PC-3 (cell line): ENCODE measurements at regions not wholly inside any gene's neighbourhood (a gene's known extent, or its start where the extent isn't known, plus 50 kb on each side); places are given as distances from the start of the nearest gene placed in this dataset.

ENCODE experiments used
- EZH2 ChIP-seq: fragments of 300-600 bp; sonication (generic); IDR thresholded peaks from one replicate; pipeline ENCODE4 v1.6.1; 2017; ENCODE audit warnings: antibody characterized with exemption, mild to moderate bottlenecking, low read length; ENCODE audit not compliant: unreplicated experiment
- EZH2phosphoT487 ChIP-seq: fragments of 300-600 bp; sonication (generic); IDR thresholded peaks from 2 replicates; pipeline ENCODE4 v1.6.1; 2018; ENCODE audit warnings: mild to moderate bottlenecking, antibody characterized with exemption, low read length, borderline replicate concordance
- TF ChIP-seq, protein P1 (sequence below): fragments of 300-600 bp; sonication (generic); conservative IDR thresholded peaks from 2 replicates; pipeline ENCODE4 v1.5.1; 2017; ENCODE audit warnings: antibody characterized with exemption, low read depth, mild to moderate bottlenecking, low read length

DNA sequence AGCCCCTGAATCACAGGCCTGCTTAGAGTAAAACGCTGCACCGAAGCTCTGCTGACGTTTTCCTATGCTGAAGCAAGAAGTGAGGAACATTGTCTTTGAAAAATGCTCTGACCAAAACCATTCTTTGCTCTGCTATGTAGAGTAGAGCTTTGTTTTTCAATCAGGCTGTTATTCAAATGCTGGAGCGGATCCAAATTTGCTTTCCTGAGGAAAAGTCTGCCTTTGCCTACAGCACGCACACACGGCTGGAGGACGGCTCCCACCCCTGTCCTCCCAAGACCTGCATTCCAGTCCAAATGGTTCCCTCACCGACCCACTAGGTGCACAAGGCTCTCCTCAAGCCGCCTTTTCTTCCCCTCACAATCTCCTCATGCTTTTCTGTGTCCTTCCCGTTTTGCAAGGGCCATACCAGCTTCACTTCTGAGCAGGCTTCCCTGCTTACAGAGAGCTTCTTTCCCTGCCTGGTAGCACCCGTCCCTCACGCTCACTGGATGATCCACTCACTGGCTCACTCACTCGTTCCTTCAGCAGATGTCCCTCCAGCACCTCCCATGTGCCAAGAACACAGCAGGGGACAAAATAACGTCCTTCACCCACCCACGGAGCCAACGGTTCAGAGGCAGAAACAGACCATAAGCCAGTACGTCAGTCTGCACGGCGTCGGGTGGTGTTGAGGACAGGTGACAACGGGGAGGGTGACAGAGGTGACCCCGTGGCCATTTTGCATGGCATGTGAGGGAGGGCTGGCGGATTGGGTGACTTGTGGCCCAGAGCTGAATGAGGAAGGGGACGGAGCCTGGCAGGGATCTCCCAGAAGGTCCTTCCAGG, 137.9 kb upstream of the NEDD9 start:
- TF ChIP-seq, protein P1, sequence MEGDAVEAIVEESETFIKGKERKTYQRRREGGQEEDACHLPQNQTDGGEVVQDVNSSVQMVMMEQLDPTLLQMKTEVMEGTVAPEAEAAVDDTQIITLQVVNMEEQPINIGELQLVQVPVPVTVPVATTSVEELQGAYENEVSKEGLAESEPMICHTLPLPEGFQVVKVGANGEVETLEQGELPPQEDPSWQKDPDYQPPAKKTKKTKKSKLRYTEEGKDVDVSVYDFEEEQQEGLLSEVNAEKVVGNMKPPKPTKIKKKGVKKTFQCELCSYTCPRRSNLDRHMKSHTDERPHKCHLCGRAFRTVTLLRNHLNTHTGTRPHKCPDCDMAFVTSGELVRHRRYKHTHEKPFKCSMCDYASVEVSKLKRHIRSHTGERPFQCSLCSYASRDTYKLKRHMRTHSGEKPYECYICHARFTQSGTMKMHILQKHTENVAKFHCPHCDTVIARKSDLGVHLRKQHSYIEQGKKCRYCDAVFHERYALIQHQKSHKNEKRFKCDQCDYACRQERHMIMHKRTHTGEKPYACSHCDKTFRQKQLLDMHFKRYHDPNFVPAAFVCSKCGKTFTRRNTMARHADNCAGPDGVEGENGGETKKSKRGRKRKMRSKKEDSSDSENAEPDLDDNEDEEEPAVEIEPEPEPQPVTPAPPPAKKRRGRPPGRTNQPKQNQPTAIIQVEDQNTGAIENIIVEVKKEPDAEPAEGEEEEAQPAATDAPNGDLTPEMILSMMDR, result no peak
- no peak for TF ChIP-seq EZH2phosphoT487
- TF ChIP-seq EZH2, result no peak
